Daoy (cell line): ENCODE measurements at regions not wholly inside any gene's neighbourhood (a gene's known extent, or its start where the extent isn't known, plus 50 kb on each side); places are given as distances from the start of the nearest gene placed in this dataset.
"Not testable (repeated sequence)": the region's sequence is repeated elsewhere in the genome, so short reads cannot be mapped to it uniquely, and the experiment has no call there.

ENCODE experiments used
- DNase-seq: peaks from one replicate; pipeline ENCODE4 v3.0.0-alpha.2; 2015; ENCODE audit warnings: low read depth

DNA sequence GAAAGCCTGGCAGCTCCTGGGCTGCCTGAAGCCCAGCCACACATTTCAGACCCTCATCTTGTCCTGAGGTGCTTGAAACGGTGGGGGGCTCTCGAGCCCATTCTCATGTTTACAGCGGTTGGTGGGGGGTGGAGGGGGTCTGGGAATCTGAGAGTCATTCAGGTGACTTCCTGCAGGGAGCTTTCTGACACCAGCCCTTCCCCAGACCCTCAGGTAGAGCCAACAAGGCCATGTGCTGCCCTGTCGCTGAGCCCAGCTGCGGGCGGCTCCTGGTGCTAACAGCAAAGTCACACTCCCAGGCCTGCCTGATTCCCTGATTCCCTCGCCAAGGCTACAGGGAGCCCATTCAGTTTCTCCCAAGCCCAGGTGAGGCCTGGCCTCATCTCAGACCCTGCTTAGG lies 324.9 kb upstream of the MEX3C start:
- no peak for DNase-seq

- no peak for DNase-seq
These were observed 325.3 kb upstream of the MEX3C start for GRCh38 chr18:51522821-51523220.

DNA sequence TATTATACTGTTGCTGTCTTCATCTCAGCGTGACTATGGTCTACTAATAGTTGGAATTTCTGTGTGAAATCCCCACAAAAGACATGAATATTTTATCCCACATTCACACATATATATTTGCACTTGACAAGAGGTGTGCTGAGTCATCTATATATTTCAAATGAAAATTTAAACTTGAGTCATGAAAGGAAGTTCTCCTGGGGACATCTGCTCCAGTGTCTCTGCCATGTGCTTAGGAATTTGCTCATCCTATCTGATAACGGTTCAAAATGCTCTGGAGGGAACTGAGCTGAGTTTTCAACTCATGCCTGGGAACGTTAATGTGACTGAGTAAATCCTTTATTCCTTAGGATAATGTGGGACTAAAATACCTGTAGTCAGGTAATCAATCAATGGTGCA lies 326.2 kb upstream of the MEX3C start:
- no peak for DNase-seq

DNA sequence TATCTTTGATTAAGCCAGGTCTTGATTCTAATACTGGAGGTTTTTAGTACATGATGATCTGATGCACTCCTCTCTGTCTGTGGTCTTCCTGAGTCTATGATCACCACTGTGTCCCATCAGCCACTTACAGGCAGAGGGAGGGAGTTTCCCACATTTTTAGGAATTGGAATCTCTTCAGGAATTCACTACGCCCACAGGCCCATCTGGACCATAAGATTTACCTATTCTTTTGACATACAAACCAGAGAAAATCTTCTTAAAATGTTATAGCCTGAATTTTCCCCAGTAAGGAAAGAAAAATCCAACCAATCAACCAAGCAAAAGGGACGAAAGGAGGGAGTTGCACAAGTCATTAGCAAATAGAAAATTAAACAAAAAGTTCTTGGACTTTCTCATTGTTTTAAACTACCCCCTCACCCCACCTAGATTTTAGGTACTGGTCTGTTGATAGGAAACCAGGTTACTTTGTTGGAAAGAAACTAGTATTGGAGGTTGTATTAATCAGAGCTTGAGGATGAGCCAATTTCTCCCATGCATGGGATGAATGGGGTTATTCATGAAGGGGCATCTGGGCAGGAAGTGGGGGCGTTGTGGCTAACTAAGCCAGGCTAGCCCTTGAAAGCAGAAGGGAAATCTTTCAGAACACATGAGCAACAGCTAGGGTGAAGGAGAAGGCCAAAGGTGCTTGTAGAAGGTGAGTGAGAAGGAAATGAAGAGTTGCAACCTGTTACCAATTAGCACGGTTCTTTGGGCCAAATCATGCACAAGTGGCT lies 328.2 kb upstream of the MEX3C start:
- DNase-seq = no peak

DNA sequence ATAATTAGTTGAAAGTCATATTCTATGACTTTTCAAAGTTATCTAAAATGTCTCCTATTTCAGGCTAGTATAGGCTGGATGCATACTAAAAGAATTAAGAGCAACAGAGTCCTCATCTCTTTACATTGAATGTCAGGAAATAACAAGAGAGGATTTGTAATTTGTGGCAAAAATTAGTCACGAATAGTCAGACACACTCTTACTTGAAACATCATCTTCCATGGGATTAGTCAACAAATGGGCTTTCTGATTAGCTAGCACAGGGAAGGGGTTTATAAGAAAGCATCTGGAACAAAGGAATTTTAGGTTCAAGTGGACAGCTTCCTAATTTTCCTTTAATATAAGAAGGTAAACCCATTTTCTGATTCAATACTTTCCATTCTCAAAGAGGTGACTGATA lies 330.3 kb upstream of the MEX3C start:
- DNase-seq = no peak

DNA sequence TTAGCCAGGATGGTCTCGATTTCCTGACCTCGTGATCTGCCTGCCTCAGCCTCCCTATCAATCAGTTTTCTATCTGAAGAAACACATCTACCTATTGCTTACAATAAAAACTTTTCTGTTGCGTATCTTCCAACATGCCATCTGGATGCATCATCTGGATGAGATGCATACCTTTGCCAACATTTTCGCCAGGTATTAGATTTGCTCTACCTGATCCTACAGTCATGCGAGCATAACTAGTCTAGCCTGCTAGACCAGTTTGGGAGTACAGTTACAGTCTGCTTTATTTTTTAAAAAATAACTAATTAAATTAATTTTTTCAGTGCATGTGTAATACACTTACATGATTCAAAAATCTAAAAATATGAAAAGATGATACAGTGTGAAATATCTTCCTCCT lies 334.0 kb upstream of the MEX3C start:
- DNase-seq = no peak

DNA sequence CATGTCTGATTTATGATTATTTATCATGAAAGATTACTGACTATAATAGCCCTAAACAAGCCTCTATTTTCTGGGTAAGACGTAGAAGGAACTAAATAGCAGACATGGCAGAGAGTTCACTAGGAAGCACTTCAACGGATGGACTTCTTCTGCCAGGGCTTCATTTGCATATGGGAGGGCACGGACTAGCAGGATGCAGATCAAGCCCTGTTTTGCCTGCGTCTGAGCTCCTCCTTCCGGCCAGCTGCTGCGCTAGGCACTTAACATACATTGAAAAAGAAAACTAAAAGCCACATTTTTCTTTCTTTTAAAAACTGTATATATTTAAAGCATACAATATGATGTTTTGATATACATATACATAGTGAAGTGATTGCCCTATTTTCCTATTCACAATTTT lies 340.0 kb upstream of the MEX3C start:
- no peak for DNase-seq

DNA sequence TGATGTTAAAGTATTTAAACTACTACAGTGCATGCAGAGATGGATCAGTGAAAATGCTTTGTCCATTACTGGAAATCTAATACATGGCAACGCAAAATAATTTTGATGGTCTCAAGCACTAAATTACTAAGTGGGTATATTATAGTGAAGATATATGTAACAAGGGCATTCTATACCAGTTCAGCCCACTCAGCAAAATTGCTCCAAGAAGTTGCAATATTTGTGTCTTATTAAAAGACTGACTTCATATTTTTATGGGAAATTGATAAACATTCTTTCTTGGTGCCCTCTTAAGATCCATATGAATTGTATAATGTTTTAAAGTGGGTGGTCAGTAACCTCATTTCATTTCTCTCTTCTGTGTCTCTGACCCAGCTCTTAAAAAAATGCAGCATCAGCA lies 343.1 kb upstream of the MEX3C start:
- no peak for DNase-seq

- DNase-seq = no peak
These were observed 343.7 kb upstream of the MEX3C start for GRCh38 chr18:51541230-51541629.

DNA sequence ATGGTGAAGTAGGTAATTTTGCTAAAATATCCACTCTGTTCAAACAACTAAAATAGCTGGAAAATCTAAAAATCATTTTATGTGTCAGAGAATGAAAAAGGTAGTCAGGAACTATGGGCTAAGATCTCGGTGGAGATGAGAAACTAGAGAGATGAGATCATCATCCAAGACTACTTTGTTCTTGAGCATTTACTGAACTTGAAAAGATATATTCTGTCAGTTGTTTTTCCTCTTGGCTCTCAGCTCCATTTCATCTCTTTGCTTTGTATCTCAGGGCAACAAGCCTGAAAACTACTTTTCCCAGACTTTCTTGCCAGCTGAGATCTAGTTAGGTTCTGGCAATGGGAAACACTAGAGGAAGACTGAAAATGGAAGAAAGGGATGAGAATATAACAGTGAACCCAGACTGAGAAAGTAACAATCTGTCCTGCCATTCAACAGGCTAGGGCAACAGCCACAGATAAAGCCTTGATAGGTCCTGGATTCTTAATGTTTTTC lies 346.2 kb upstream of the MEX3C start:
- no peak for DNase-seq

DNA sequence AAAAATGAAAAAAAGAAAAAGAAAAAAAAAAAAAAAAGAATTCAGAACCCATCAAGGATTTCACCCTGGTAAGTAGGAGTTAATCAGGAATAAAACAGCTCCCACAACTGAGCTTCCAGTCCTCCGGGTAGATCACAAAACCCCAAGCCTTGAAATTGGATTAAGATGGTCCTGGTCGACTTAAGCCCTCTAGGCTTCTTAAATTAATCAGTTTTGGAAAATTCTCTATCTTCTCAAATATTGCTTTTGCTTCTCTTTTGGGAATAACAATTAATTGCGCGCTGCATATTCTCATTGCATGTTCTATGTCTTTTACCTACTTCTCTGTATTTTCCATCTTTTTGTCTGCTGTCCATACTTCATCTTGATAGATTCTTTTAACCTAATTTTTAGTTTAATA lies 348.0 kb upstream of the MEX3C start:
- DNase-seq = no peak

DNA sequence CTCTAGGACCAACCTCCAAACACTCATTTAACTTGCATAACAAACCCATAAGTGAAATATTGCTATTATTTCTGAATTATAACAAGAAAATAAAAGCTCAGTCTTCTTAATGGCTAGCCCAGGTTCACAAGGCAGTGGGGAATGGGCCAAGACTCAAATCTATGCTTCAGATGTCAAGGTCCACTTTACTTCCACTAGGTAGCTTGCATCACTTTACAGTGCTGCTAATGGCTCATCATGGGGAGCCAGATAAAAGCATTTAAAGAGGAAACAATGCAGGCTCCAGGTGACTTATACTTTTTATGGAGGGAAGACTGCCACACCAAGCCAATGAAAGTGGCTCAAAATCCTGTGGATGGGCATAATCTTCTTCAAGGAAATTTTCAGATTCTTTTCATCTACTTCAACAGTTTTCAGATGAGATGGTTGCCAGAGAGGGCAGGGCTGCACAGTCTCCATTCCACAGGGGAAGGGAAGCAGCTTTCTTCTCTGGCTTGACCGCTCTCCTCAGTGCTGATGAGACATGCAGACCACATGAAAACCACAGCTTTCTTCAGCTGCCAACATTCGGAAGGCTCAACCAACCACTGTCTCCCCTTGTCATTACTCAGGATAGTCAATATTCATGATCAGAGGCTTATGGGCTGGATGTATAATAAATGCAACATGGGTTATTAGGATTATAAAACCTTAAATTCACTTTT lies 361.9 kb upstream of the MEX3C start:
- no peak for DNase-seq

- DNase-seq = no peak
These were observed 362.4 kb upstream of the MEX3C start for GRCh38 chr18:51559902-51560287.

- DNase-seq = no peak
These were observed 364.3 kb upstream of the MEX3C start for GRCh38 chr18:51561821-51562220.

GRCh38 chr18:51562866-51563265 lies 365.4 kb upstream of the MEX3C start:
- no peak for DNase-seq

- no peak for DNase-seq
These were observed 365.9 kb upstream of the MEX3C start for GRCh38 chr18:51563396-51563795.

- DNase-seq = no peak
These were observed 370.7 kb upstream of the MEX3C start for GRCh38 chr18:51568151-51568550.

DNA sequence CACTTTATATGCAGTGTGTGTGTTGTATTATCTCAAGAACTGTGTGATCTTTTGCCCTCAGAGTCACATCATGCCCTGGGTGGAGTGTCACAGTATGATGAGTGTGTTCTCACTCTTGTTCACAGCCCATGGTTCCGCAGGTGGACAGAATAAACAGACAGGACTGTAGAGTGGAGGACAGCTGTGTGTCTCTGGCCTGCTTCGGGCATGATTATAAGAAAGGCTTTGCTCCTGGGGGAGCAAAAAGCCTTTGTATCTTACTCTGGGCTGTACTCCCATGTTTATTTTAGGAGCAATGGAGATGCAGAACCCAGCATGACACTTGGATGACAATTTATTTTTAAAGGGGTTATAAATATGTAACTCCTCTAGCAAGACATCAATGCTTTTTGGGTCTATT lies 371.7 kb upstream of the MEX3C start:
- no peak for DNase-seq

- no peak for DNase-seq
These were observed 372.1 kb upstream of the MEX3C start for GRCh38 chr18:51569561-51569960.

- not testable (repeated sequence) for DNase-seq
These were observed 372.6 kb upstream of the MEX3C start for GRCh38 chr18:51570071-51570470.

- not testable (repeated sequence) for DNase-seq
These were observed 376.4 kb upstream of the MEX3C start for GRCh38 chr18:51573886-51574285.

DNA sequence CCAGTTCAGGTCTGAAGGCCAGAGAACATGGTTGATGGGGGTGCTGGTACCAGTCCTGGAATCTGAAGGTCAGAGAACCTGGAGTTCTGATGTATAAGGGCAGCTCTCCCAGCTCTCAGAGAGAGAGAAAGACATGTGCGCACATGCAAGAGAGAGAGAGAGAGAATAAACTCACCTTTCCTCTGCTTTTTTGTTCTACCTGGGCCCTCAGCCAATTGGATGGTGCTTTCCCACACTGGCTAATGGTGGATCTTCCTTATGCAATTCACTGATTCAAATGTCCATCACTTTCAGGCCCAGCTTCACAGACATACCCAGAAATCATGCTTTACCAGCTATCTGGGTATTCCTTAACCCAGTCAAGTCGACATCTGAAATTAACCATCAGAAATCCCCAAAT lies 377.7 kb upstream of the MEX3C start:
- no peak for DNase-seq

- DNase-seq = no peak
These were observed 381.0 kb upstream of the MEX3C start for GRCh38 chr18:51578406-51578980.
